ENCODE measurements at regions not wholly inside any gene's neighbourhood (a gene's known extent, or its start where the extent isn't known, plus 50 kb on each side); places are given as distances from the start of the nearest gene placed in this dataset.

- DNase-seq (ENCODE audit: low read depth, low spot score), result no peak
- H3K27ac ChIP-seq, result no peak overlapping the region
Observed at GRCh38 chr1:188277771-188278170, 1449.0 kb downstream of the PLA2G4A start.

- DNase-seq (ENCODE audit: low read depth, low spot score), result no peak
Observed at GRCh38 chr1:188281921-188282320, 1453.2 kb downstream of the PLA2G4A start.

GRCh38 chr1:188295157-188295556 is 1466.4 kb downstream of the PLA2G4A start:
- DNase-seq (ENCODE audit: low read depth, low spot score), result no peak
- H3K27ac ChIP-seq, result no peak overlapping the region

More at GRCh38 chr1:188281921-188282320, 1453.2 kb downstream of the PLA2G4A start:
- H3K27ac ChIP-seq, result no peak overlapping the region

- DNase-seq (ENCODE audit: low read depth, low spot score), result no peak
- H3K27ac ChIP-seq, result no peak overlapping the region
Observed at GRCh38 chr1:188302746-188303145, 1474.0 kb downstream of the PLA2G4A start.

- DNase-seq (ENCODE audit: low read depth, low spot score), result no peak
- H3K27ac ChIP-seq, result no peak overlapping the region
Observed at GRCh38 chr1:188314557-188315137, 1485.9 kb downstream of the PLA2G4A start.

- H3K27ac ChIP-seq, result no peak overlapping the region
- DNase-seq (ENCODE audit: low read depth, low spot score), result no peak
Observed at GRCh38 chr1:188317894-188318293, 1489.1 kb downstream of the PLA2G4A start.

GRCh38 chr1:188325211-188325610 is 1496.5 kb downstream of the PLA2G4A start:
- no peak for DNase-seq (ENCODE audit: low read depth, low spot score)

GRCh38 chr1:188343914-188344313 is 1515.2 kb downstream of the PLA2G4A start:
- no peak for DNase-seq (ENCODE audit: low read depth, low spot score)
- no peak overlapping the region for H3K27ac ChIP-seq

More at GRCh38 chr1:188325211-188325610, 1496.5 kb downstream of the PLA2G4A start:
- no peak overlapping the region for H3K27ac ChIP-seq

- no peak overlapping the region for H3K27ac ChIP-seq
- DNase-seq (ENCODE audit: low read depth, low spot score), result peak; percentile 8
Observed at GRCh38 chr1:188350104-188350503, 1521.4 kb downstream of the PLA2G4A start.

GRCh38 chr1:188355082-188355481 is 1526.3 kb downstream of the PLA2G4A start:
- DNase-seq (ENCODE audit: low read depth, low spot score), result no peak
- H3K27ac ChIP-seq, result no peak overlapping the region

- DNase-seq (ENCODE audit: low read depth, low spot score), result no peak
Observed at GRCh38 chr1:188355847-188356246, 1527.1 kb downstream of the PLA2G4A start.

GRCh38 chr1:188359315-188359714 is 1530.6 kb downstream of the PLA2G4A start:
- H3K27ac ChIP-seq, result no peak overlapping the region

More at GRCh38 chr1:188355847-188356246, 1527.1 kb downstream of the PLA2G4A start:
- H3K27ac ChIP-seq, result no peak overlapping the region

GRCh38 chr1:188363943-188364342 is 1535.2 kb downstream of the PLA2G4A start:
- no peak overlapping the region for H3K27ac ChIP-seq
- no peak for DNase-seq (ENCODE audit: low read depth, low spot score)

More at GRCh38 chr1:188359315-188359714, 1530.6 kb downstream of the PLA2G4A start:
- DNase-seq (ENCODE audit: low read depth, low spot score), result no peak

- H3K27ac ChIP-seq, result no peak overlapping the region
- no peak for DNase-seq (ENCODE audit: low read depth, low spot score)
Observed at GRCh38 chr1:188364927-188365449, 1536.2 kb downstream of the PLA2G4A start.

- DNase-seq (ENCODE audit: low read depth, low spot score), result no peak
- H3K27ac ChIP-seq, result no peak overlapping the region
Observed at GRCh38 chr1:188365874-188366273, 1537.1 kb downstream of the PLA2G4A start.

- no peak overlapping the region for H3K27ac ChIP-seq
- no peak for DNase-seq (ENCODE audit: low read depth, low spot score)
Observed at GRCh38 chr1:188367661-188368060, 1538.9 kb downstream of the PLA2G4A start.

- DNase-seq (ENCODE audit: low read depth, low spot score), result no peak
Observed at GRCh38 chr1:188371295-188371806, 1542.6 kb downstream of the PLA2G4A start.

GRCh38 chr1:188372821-188373220 is 1544.1 kb downstream of the PLA2G4A start:
- no peak overlapping the region for H3K27ac ChIP-seq
- no peak for DNase-seq (ENCODE audit: low read depth, low spot score)

More at GRCh38 chr1:188371295-188371806, 1542.6 kb downstream of the PLA2G4A start:
- H3K27ac ChIP-seq, result no peak overlapping the region

GRCh38 chr1:188382851-188383250 is 1554.1 kb downstream of the PLA2G4A start:
- no peak for DNase-seq (ENCODE audit: low read depth, low spot score)
- no peak overlapping the region for H3K27ac ChIP-seq

GRCh38 chr1:188386161-188386560 is 1557.4 kb downstream of the PLA2G4A start:
- DNase-seq (ENCODE audit: low read depth, low spot score), result no peak
- H3K27ac ChIP-seq, result no peak overlapping the region

- H3K27ac ChIP-seq, result no peak overlapping the region
- DNase-seq (ENCODE audit: low read depth, low spot score), result no peak
Observed at GRCh38 chr1:188386666-188387065, 1557.9 kb downstream of the PLA2G4A start.

- no peak overlapping the region for H3K27ac ChIP-seq
- no peak for DNase-seq (ENCODE audit: low read depth, low spot score)
Observed at GRCh38 chr1:188394677-188395076, 1565.9 kb downstream of the PLA2G4A start.
